ENCODE measurements at regions not wholly inside any gene's neighbourhood (a gene's known extent, or its start where the extent isn't known, plus 50 kb on each side); places are given as distances from the start of the nearest gene placed in this dataset.

- TF ChIP-seq CTCF (IDR thresholded peaks at IDR 0.05; ENCODE audit: unreplicated experiment) = no peak
- Mint-ChIP-seq H3K4me3 (no peak overlapping the region), H3K27ac (no peak overlapping the region), H3K27me3 (ENCODE audit: low read depth) (no peaks in the 10 kb centered on the region), H3K9me3 (peaks cover 24% of the 10 kb centered on the region), H3K36me3 (no peaks in the 10 kb centered on the region), H3K4me1 (no peaks in the 10 kb centered on the region)
- DNase-seq (ENCODE audit: low spot score in 2 of 2, unreplicated experiment in 2 of 2) = no peak
Observed at GRCh38 chr3:152695840-152696239, 139.1 kb upstream of the P2RY1 start.

GRCh38 chr3:152696962-152697361 is 138.0 kb upstream of the P2RY1 start:
- Mint-ChIP-seq H3K27me3 (ENCODE audit: low read depth) (no peaks in the 10 kb centered on the region), H3K9me3 (peaks cover 23% of the 10 kb centered on the region), H3K4me3 (no peak overlapping the region), H3K36me3 (no peaks in the 10 kb centered on the region), H3K27ac (no peak overlapping the region), H3K4me1 (no peaks in the 10 kb centered on the region)
- DNase-seq (ENCODE audit: low spot score in 2 of 2, unreplicated experiment in 2 of 2) = no peak
- TF ChIP-seq CTCF (IDR thresholded peaks at IDR 0.05; ENCODE audit: unreplicated experiment) = no peak

GRCh38 chr3:152703245-152703890 is 131.6 kb upstream of the P2RY1 start:
- Mint-ChIP-seq H3K27me3 (ENCODE audit: low read depth) (no peaks in the 10 kb centered on the region), H3K9me3 (peaks cover 10% of the 10 kb centered on the region), H3K36me3 (no peaks in the 10 kb centered on the region), H3K4me1 (no peaks in the 10 kb centered on the region), H3K27ac (no peak overlapping the region), H3K4me3 (no peak overlapping the region)
- no peak for TF ChIP-seq CTCF (IDR thresholded peaks at IDR 0.05; ENCODE audit: unreplicated experiment)
- no peak for DNase-seq (ENCODE audit: low spot score in 2 of 2, unreplicated experiment in 2 of 2)

GRCh38 chr3:152706991-152707713 is 127.8 kb upstream of the P2RY1 start:
- Mint-ChIP-seq H3K36me3 (no peaks in the 10 kb centered on the region), H3K4me3 (no peak overlapping the region), H3K27me3 (ENCODE audit: low read depth) (no peaks in the 10 kb centered on the region), H3K4me1 (no peaks in the 10 kb centered on the region), H3K9me3 (no peaks in the 10 kb centered on the region), H3K27ac (no peak overlapping the region)
- no peak for DNase-seq (ENCODE audit: low spot score in 2 of 2, unreplicated experiment in 2 of 2)
- TF ChIP-seq CTCF (IDR thresholded peaks at IDR 0.05; ENCODE audit: unreplicated experiment) = no peak

- TF ChIP-seq CTCF (IDR thresholded peaks at IDR 0.05; ENCODE audit: unreplicated experiment) = no peak
- no peaks in the 10 kb centered on the region for H3K36me3 Mint-ChIP-seq
Observed at GRCh38 chr3:152709659-152710058, 125.3 kb upstream of the P2RY1 start.

More at GRCh38 chr3:152709659-152710058, 125.3 kb upstream of the P2RY1 start:
- Mint-ChIP-seq H3K4me3 (no peak overlapping the region), H3K9me3 (no peaks in the 10 kb centered on the region), H3K27ac (no peak overlapping the region), H3K27me3 (ENCODE audit: low read depth) (no peaks in the 10 kb centered on the region), H3K4me1 (no peaks in the 10 kb centered on the region)
- no peak for DNase-seq (ENCODE audit: low spot score in 2 of 2, unreplicated experiment in 2 of 2)

All from mesothelial cell of epicardium (in vitro differentiated cells).